ENCODE measurements at regions not wholly inside any gene's neighbourhood (a gene's known extent, or its start where the extent isn't known, plus 50 kb on each side); places are given as distances from the start of the nearest gene placed in this dataset.

DNA sequence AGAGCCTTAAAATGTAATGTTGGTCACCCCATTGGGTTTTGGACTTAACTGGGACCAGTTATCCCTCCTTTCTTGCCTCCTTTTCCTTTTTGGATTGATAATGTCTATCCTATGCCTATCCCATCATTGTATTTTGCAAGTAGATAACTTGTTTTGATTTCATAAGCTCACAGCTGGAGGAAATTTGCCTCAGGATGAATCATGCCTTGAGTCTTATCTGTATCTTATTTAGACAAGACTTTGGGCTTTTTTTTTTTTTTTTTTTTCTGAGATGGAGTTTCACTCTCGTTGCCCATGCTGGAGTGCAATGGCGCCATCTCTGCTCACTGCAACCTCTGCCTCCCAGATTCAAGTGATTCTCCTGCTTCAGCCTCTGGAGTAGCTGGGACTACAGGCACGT lies 443.3 kb downstream of the DNAH5 start:
- TF ChIP-seq POLR2AphosphoS5 (IDR thresholded peaks at IDR 0.05) (no peak), EP300 (IDR thresholded peaks at IDR 0.05) (no peak), POLR2A (IDR thresholded peaks at IDR 0.05) (no peak)
- TF ChIP-seq, protein P1, sequence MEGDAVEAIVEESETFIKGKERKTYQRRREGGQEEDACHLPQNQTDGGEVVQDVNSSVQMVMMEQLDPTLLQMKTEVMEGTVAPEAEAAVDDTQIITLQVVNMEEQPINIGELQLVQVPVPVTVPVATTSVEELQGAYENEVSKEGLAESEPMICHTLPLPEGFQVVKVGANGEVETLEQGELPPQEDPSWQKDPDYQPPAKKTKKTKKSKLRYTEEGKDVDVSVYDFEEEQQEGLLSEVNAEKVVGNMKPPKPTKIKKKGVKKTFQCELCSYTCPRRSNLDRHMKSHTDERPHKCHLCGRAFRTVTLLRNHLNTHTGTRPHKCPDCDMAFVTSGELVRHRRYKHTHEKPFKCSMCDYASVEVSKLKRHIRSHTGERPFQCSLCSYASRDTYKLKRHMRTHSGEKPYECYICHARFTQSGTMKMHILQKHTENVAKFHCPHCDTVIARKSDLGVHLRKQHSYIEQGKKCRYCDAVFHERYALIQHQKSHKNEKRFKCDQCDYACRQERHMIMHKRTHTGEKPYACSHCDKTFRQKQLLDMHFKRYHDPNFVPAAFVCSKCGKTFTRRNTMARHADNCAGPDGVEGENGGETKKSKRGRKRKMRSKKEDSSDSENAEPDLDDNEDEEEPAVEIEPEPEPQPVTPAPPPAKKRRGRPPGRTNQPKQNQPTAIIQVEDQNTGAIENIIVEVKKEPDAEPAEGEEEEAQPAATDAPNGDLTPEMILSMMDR (IDR thresholded peaks at IDR 0.05), result no peak
- Histone ChIP-seq H3K27ac (no peak overlapping the region), H3K27me3 (no peaks in the 10 kb centered on the region), H3K36me3 (no peaks in the 10 kb centered on the region), H3K4me1 (peaks cover 0 to 11% (median 0%) of the 10 kb centered on the region in 4 donors), H3K9me3 (peaks cover 0 to 2% (median 0%) of the 10 kb centered on the region in 4 donors), H3K4me3 (no peak overlapping the region)
- intact Hi-C loops (cut with DNase I), result no loop called here
- 72 to 74% methylated on average over 3 of the region's 3 CpGs for WGBS, 2 donors
- DNase-seq, result no peak

DNA sequence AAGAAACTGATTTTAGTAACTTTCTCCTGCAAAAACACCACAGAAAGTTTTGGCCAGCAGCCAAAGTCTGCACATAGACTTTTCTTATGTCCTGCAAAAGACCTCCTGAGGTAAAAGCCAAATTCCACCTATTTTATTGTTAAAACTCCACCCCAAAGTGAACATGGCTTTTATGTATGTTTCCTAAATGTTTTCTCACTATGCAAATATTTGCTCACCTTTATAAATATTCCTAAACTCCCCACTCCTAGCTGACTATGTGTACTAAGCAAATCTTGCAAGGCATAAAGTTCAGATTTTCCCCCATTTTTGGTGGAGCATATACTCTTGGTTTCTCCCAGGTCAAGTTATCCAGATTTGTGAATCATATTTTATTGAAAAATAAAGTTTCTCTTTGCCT lies 446.2 kb downstream of the DNAH5 start:
- Histone ChIP-seq H3K4me1 (peaks cover 0 to 11% (median 0%) of the 10 kb centered on the region in 4 donors), H3K27ac (no peak overlapping the region), H3K27me3 (no peaks in the 10 kb centered on the region), H3K9me3 (peaks cover 0 to 2% (median 0%) of the 10 kb centered on the region in 4 donors), H3K36me3 (no peaks in the 10 kb centered on the region), H3K4me3 (no peak overlapping the region)
- intact Hi-C loops (cut with DNase I), result no loop called here
- TF ChIP-seq POLR2AphosphoS5 (IDR thresholded peaks at IDR 0.05) (no peak), POLR2A (IDR thresholded peaks at IDR 0.05) (no peak), EP300 (IDR thresholded peaks at IDR 0.05) (no peak)
- TF ChIP-seq, protein P1 (IDR thresholded peaks at IDR 0.05), result no peak
- no peak for DNase-seq

DNA sequence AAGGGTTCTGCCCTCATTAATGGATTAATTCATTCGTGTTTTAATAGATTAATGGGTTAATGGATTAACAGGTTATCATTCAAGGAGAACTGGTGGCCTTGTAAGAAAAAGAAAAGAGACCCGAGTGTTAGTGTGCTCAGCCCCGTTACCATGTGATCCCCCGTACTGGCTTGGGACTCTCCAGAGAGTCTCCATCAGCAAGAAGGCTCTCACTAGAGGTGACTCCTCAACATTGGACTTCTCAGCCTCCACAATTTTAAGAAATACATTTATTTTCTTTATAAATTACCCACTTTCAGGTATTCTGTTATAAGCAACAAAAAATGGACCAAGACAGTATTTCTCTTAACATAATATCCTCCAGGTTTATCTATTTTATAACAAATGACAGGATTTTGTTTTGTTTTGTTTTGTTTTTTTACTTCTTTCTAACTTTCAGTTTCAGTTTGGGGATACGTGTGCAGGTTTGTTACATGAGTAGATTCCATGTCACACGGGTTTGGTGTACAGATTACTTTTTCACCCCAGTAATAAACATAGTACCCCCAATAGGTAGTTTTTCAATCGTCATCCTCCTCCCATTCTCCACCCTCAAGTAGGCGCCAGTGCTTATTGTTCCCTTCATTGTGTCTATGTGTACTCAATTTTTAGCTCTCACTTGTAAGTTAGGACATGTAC lies 456.1 kb downstream of the DNAH5 start:
- intact Hi-C loops (cut with DNase I), result no loop called here
- no peak overlapping the region for H3K27ac ChIP-seq
- DNase-seq, result no peak
- no peaks in the 10 kb centered on the region for H3K4me1 ChIP-seq
- no peak overlapping the region for H3K4me3 ChIP-seq
- no peaks in the 10 kb centered on the region for H3K27me3 ChIP-seq
- H3K9me3 ChIP-seq, result no peaks in the 10 kb centered on the region
- 68 to 75% methylated on average over 8 of the region's 8 CpGs for WGBS, 2 donors
- no peaks in the 10 kb centered on the region for H3K36me3 ChIP-seq
- TF ChIP-seq EP300 (IDR thresholded peaks at IDR 0.05) (no peak), POLR2AphosphoS5 (IDR thresholded peaks at IDR 0.05) (no peak)
- TF ChIP-seq, protein P1 (IDR thresholded peaks at IDR 0.05), result no peak

DNA sequence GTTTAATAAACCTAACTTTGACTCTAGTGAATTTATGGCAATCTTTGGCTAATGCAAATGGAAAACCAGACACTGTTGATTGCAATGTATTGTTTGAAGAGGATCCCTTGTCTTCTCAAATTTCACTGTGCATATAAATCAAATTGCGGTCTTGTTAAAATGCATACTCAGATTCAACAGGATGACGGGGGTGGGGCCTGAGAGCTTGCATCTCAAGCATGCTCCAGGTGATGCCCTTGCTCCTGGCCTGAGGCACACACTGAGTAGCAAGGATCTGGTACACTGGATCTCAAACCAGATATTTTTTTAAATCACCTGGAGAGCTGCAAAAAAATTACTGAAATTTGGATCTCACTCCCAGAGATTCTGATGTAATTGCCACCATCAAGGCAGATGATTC lies 463.7 kb downstream of the DNAH5 start:
- Histone ChIP-seq H3K27me3 (no peaks in the 10 kb centered on the region), H3K9me3 (peaks cover 0 to 2% (median 0%) of the 10 kb centered on the region in 4 donors), H3K27ac (no peak overlapping the region), H3K4me1 (no peaks in the 10 kb centered on the region), H3K4me3 (no peak overlapping the region), H3K36me3 (no peaks in the 10 kb centered on the region)
- WGBS, 2 donors, result 64 to 67% methylated on average over 2 of the region's 2 CpGs
- intact Hi-C loops (cut with DNase I), result no loop called here
- no peak for DNase-seq
- no peak for TF ChIP-seq POLR2A (IDR thresholded peaks at IDR 0.05)
- no peak for TF ChIP-seq EP300 (IDR thresholded peaks at IDR 0.05)
- no peak for TF ChIP-seq POLR2AphosphoS5 (IDR thresholded peaks at IDR 0.05)
- TF ChIP-seq, protein P1 (IDR thresholded peaks at IDR 0.05), result no peak

All from sigmoid colon (tissue), 6 donors.